ENCODE measurements at regions not wholly inside any gene's neighbourhood (a gene's known extent, or its start where the extent isn't known, plus 50 kb on each side); places are given as distances from the start of the nearest gene placed in this dataset.

DNA sequence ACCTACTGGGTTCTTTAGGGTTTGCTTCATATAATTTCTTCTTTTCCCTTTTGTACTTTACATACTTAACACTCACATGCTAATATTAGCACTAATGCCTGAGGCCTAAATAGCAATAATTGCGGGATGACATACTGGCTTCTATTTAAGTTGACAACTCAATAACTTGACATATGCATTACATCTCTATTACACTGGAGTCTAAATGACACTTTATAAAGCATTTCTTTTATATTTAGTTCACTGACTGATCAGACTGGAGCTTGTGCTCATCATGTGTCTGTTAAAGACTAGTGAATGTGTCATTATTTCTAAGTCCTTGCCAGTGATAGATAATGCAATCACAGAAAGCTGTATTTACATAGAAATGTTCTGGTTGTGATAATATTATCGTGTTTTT, 472.1 kb upstream of the SEMA3A start:
- no peak overlapping the region for H3K27ac ChIP-seq
- DNase-seq (no peak), ATAC-seq (no peak)
- 57 to 68% (median 61%) methylated on average over 2 of the region's 2 CpGs for WGBS, 4 donors
- no peak for TF ChIP-seq POLR2A (IDR thresholded peaks at IDR 0.05)
- TF ChIP-seq, protein P1, sequence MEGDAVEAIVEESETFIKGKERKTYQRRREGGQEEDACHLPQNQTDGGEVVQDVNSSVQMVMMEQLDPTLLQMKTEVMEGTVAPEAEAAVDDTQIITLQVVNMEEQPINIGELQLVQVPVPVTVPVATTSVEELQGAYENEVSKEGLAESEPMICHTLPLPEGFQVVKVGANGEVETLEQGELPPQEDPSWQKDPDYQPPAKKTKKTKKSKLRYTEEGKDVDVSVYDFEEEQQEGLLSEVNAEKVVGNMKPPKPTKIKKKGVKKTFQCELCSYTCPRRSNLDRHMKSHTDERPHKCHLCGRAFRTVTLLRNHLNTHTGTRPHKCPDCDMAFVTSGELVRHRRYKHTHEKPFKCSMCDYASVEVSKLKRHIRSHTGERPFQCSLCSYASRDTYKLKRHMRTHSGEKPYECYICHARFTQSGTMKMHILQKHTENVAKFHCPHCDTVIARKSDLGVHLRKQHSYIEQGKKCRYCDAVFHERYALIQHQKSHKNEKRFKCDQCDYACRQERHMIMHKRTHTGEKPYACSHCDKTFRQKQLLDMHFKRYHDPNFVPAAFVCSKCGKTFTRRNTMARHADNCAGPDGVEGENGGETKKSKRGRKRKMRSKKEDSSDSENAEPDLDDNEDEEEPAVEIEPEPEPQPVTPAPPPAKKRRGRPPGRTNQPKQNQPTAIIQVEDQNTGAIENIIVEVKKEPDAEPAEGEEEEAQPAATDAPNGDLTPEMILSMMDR (IDR thresholded peaks at IDR 0.05) = no peak
- H3K4me1 ChIP-seq = peaks cover 0 to 4% (median 0%) of the 10 kb centered on the region in 12 donors
- H3K27me3 ChIP-seq = no peaks in the 10 kb centered on the region
- H3K36me3 ChIP-seq = no peaks in the 10 kb centered on the region
- no peaks in the 10 kb centered on the region for H3K9me3 ChIP-seq
- H3K4me3 ChIP-seq = no peak overlapping the region
- intact Hi-C loops (cut with DNase I) = no loop called here

DNA sequence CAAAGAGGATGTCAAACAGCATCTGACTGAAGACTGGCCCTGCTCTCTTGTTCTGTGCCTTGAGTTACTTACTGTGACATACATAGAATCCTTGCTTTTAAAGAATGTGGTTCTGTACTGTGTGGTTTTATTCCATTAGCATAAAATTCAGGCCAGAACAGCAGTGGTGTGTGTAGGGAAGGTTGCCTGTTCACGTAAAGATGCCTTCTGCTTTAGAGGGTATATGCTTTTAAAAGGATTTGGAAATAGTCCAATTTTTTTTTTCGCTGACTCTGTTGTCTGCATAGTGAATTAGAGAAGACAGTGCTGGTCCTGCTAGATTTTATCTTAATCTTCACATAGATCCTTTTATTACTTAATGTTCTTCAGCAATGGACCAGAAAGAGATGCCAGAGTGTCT, 470.8 kb upstream of the SEMA3A start:
- TF ChIP-seq, protein P1 (IDR thresholded peaks at IDR 0.05) = no peak
- TF ChIP-seq POLR2A (IDR thresholded peaks at IDR 0.05) = no peak
- H3K4me3 ChIP-seq = no peak overlapping the region
- DNase-seq = no peak
- ATAC-seq = no peak
- WGBS, 4 donors = 64 to 72% (median 67%) methylated on average over 2 of the region's 2 CpGs
- H3K4me1 ChIP-seq = no peaks in the 10 kb centered on the region
- H3K36me3 ChIP-seq = no peaks in the 10 kb centered on the region
- H3K27ac ChIP-seq = no peak overlapping the region
- H3K9me3 ChIP-seq = no peaks in the 10 kb centered on the region
- H3K27me3 ChIP-seq = no peaks in the 10 kb centered on the region
- intact Hi-C loops (cut with DNase I) = no loop called here

DNA sequence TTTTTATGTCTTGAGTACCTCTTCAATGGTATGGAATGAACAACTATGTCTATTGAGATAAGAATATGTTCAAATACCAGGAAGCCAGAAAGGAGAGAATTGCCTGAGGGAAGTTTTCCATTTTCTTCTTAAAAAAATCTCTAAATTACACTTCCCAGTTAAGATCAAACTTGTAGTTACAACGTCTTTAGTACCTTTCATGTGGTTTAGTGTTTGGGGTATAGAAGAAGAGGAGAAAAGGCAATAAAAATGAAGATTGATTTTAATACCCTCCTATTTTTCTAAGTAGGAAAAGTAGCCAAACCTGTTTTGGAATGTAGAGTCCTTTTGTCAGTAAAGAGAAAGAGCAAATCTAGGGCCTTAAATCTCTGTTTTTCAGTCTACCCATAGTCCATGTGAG, 470.0 kb upstream of the SEMA3A start:
- Histone ChIP-seq H3K9me3 (no peaks in the 10 kb centered on the region), H3K4me3 (no peak overlapping the region), H3K4me1 (no peaks in the 10 kb centered on the region), H3K36me3 (no peaks in the 10 kb centered on the region), H3K27me3 (no peaks in the 10 kb centered on the region), H3K27ac (no peak overlapping the region)
- no peak for ATAC-seq
- WGBS, 4 donors = 84 to 94% (median 89%) methylated on average over 1 of the region's 1 CpG
- no peak for DNase-seq
- TF ChIP-seq, protein P1 (IDR thresholded peaks at IDR 0.05) = no peak
- TF ChIP-seq POLR2A (IDR thresholded peaks at IDR 0.05) = no peak
- intact Hi-C loops (cut with DNase I) = no loop called here

DNA sequence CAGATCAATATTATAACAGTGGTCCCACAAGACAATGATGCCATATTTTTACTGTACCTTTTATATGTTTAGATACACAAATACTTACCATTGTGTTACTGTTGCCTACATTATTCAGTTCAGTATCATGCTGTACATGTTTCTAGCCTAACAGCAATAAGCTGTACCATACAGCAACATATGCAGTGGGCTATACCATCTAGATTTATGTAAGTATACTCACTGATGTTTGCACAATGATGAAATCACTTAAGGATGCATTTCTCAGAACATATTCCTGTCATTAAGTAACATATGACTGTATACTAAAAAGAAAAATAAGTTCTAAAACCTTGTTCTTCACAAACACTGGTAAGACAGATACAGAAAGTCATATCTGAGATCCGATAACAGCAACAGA, 468.6 kb upstream of the SEMA3A start:
- no peak for TF ChIP-seq POLR2A (IDR thresholded peaks at IDR 0.05)
- TF ChIP-seq, protein P1 (IDR thresholded peaks at IDR 0.05) = no peak
- Histone ChIP-seq H3K27ac (no peak overlapping the region), H3K4me1 (no peaks in the 10 kb centered on the region), H3K4me3 (peak overlapping the region in 1 of 12 donors; percentile 24), H3K36me3 (no peaks in the 10 kb centered on the region), H3K27me3 (no peaks in the 10 kb centered on the region), H3K9me3 (no peaks in the 10 kb centered on the region)
- intact Hi-C loops (cut with DNase I) = no loop called here
- WGBS, 4 donors = 90 to 93% (median 90%) methylated on average over 1 of the region's 1 CpG
- ATAC-seq = no peak
- DNase-seq = no peak
